ENCODE measurements at regions not wholly inside any gene's neighbourhood (a gene's known extent, or its start where the extent isn't known, plus 50 kb on each side); places are given as distances from the start of the nearest gene placed in this dataset.

DNA sequence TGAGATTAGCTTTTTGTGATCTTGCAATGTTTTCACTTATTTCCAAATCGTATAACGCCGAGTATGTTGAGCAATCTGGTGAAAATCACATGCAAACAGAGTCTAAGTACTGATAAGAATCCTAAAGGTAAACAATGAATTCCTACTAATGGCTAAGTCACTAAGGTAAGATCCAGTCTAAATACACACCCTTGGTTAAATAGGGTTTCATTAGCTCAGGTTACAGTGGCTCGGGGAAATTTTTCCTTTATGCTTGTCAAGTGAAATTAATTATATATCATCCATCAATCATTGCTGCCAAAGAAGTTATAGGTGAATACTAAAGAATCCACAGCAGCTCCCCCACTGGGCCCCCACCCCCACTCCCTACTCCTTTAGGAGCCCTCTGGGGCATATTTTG, 139.3 kb downstream of the SOX2 start:
- no peak for DNase-seq (ENCODE audit: low read depth)
- no peak overlapping the region for H3K4me3 ChIP-seq (ENCODE audit: low read depth, low read length)
- TF ChIP-seq, protein P1, sequence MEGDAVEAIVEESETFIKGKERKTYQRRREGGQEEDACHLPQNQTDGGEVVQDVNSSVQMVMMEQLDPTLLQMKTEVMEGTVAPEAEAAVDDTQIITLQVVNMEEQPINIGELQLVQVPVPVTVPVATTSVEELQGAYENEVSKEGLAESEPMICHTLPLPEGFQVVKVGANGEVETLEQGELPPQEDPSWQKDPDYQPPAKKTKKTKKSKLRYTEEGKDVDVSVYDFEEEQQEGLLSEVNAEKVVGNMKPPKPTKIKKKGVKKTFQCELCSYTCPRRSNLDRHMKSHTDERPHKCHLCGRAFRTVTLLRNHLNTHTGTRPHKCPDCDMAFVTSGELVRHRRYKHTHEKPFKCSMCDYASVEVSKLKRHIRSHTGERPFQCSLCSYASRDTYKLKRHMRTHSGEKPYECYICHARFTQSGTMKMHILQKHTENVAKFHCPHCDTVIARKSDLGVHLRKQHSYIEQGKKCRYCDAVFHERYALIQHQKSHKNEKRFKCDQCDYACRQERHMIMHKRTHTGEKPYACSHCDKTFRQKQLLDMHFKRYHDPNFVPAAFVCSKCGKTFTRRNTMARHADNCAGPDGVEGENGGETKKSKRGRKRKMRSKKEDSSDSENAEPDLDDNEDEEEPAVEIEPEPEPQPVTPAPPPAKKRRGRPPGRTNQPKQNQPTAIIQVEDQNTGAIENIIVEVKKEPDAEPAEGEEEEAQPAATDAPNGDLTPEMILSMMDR (conservative IDR thresholded peaks at IDR 0.05; ENCODE audit: low read depth, low read length), result no peak

DNA sequence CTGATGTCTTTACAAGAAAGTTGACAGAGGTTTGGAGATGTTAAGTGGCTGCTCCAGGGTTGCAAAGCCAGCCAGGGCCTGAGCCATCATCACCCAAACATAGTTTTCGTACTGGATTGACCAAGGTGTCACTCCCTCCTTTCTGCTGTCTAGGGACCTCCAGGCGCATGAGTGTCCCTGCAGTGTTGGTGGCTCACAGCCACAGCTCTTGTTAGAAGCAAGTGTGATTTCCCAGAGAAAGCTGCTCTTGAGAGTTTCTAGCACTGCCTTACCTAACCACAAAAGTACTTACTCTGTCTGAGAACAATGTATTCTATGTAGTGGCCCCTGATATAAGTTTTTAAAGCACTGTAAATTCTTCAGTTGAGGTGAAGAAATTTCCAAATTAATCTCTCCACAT, 144.1 kb downstream of the SOX2 start:
- no peak overlapping the region for H3K4me3 ChIP-seq (ENCODE audit: low read depth, low read length)
- no peak for DNase-seq (ENCODE audit: low read depth)
- TF ChIP-seq, protein P1 (conservative IDR thresholded peaks at IDR 0.05; ENCODE audit: low read depth, low read length), result no peak

DNA sequence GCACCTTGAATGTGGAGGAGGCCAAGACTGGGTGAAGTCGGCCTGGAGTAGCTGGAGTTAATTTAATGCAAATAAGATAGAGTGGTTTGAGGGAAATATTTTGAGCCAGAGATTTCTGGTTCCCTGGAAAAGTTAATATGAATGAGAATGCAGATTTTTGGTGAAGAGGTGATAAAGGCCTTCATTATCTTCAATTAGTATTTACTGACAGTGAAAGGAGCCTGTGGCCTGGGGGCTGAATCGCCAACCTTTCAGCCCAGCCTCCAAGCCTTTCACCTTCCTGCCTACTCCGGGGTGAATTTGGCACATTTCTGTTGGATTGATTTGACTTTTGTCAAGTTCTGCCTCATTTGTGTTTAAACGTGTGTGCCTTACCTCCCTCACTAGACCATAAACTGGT, 147.8 kb downstream of the SOX2 start:
- H3K4me3 ChIP-seq (ENCODE audit: low read depth, low read length), result no peak overlapping the region
- TF ChIP-seq, protein P1 (conservative IDR thresholded peaks at IDR 0.05; ENCODE audit: low read depth, low read length), result no peak
- no peak for DNase-seq (ENCODE audit: low read depth)

DNA sequence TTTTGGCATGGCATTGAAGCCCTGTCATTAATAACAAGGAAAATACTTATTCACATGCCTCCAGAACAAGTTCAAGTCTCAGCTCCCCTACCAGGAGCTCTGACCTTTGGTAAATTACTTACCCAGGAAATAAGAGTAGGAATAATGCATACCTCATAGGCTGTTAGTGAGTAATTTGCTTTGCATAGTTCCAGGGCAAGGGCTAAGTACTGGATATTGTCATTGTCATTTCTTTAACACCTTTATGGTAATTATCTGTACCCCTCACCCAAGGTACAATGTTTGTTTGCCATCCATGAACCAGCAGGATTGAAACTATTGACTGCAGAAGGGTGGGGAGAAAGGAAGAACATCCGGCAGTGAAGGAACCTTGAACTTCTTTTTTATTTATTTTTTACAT, 148.5 kb downstream of the SOX2 start:
- no peak overlapping the region for H3K4me3 ChIP-seq (ENCODE audit: low read depth, low read length)
- TF ChIP-seq, protein P1 (conservative IDR thresholded peaks at IDR 0.05; ENCODE audit: low read depth, low read length), result no peak
- DNase-seq (ENCODE audit: low read depth), result no peak

DNA sequence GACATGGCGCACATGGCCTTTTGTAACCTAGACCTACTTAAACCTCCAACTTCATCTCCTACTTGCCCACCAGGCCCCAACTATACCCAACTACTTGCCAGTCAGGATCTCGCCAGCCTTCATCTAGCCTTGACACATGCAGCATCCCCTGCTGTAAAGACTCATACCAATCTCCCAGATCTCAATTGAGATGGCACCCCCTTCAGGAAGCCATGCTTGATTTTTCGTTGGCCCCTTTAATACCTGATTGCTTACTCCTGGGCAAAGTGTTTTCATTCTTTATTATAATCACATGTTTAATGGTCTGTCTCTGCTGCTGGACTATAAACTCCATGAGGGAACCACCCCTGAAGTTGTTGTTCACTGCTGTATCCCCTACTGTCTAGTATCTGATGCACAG, 150.8 kb downstream of the SOX2 start:
- no peak for DNase-seq (ENCODE audit: low read depth)
- TF ChIP-seq, protein P1 (conservative IDR thresholded peaks at IDR 0.05; ENCODE audit: low read depth, low read length), result no peak
- no peak overlapping the region for H3K4me3 ChIP-seq (ENCODE audit: low read depth, low read length)

DNA sequence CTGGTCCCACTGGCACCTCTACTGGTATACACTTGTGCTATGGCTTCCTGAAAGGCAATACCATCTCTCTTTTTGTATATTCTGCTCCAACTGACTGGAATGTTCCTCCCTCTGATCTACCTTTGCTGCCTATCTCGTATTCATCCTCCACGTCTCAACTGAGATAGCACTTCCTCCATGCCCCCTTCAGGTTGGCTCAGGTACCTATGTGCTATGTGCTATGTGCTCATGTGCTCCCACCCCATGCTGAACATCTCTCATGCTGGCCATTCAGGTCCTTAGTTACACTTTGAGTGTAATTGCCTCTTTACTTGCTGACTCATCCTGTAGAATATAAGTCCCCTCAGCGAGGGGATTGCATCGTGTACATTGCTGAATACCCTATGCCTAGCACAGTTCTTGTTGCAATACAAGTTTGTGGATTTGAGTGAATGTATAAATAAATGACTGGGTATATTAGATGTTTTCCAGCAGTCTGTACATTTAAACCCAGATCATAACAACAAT, 156.9 kb downstream of the SOX2 start:
- H3K4me3 ChIP-seq (ENCODE audit: low read depth, low read length), result no peak overlapping the region
- DNase-seq (ENCODE audit: low read depth), result no peak
- TF ChIP-seq, protein P1 (conservative IDR thresholded peaks at IDR 0.05; ENCODE audit: low read depth, low read length), result no peak

DNA sequence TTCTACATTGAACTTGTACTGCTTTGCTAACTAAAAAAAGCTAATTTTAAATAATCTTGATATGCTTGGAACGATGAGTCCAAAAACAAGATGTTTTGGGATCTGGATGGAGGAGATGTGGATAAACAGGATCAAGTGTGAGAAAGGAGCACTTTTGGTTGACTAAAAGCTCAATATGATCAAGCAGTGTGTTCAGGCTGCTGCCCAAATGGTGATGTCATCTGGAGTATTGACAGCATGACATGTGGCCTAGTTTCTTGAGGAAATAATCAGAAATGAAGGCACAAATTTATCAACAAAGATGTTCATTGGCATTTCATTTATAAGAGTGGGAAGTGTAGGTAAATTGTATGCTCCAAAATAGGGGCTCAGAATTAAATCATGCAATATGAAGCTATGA, 161.2 kb downstream of the SOX2 start:
- TF ChIP-seq, protein P1 (conservative IDR thresholded peaks at IDR 0.05; ENCODE audit: low read depth, low read length), result no peak
- DNase-seq (ENCODE audit: low read depth), result no peak
- no peak overlapping the region for H3K4me3 ChIP-seq (ENCODE audit: low read depth, low read length)
